HCT116 (cell line): ENCODE measurements at regions not wholly inside any gene's neighbourhood (a gene's known extent, or its start where the extent isn't known, plus 50 kb on each side); places are given as distances from the start of the nearest gene placed in this dataset.

ENCODE experiments used
- ATAC-seq: fragments of 200-7000 bp; cut with Tn5 transposase; 2 replicates; pipeline ENCODE4 v1.9.1; 2020; ENCODE audit warnings: mild to moderate bottlenecking, moderate library complexity
- BruUV-seq: library from RNA; stranded (reverse); fragments of 400-500 nt; replicated peaks from 2 replicates; lab custom pipeline; 2021; lab: Mats Ljungman, UMichigan
- CTCF ChIA-PET: fragments of 300-600 bp; sonication (Branson Sonifier 250); formaldehyde crosslinking; loops from one replicate; lab custom pipeline; 2021; ENCODE audit warnings: antibody characterized with exemption; lab: Charles Lee
- POLR2A ChIA-PET: fragments of 300-600, 350-600 bp; sonication (Branson Sonifier 250); formaldehyde crosslinking; loops from one replicate; lab custom pipeline; 2021; ENCODE audit warnings: antibody characterized with exemption; lab: Charles Lee
- RAD21 ChIA-PET, 2 experiments: fragments of 300-600 bp; sonication (Branson Sonifier 250); formaldehyde crosslinking; loops; one replicate each; lab custom pipeline; 2023; ENCODE audit warnings: low total read pairs in 2 of 2; ENCODE audit not compliant: uncharacterized antibody in 2 of 2, unreplicated experiment in 2 of 2, low non-redundant PET in 1 of 2; lab: Charles Lee
- DNase-seq: peaks from one replicate; pipeline ENCODE4 v3.0.0-alpha.2; 2010; ENCODE audit warnings: low read depth, low spot score
- H2AFZ ChIP-seq: fragments of 200-600 bp; shearing (Covaris generic), sonication (generic); 2 replicates; pipeline ENCODE4 v1.6.1; 2017; ENCODE audit warnings: low read depth, mixed run types, mixed read lengths, antibody characterized with exemption, low read length; ENCODE audit not compliant: poor library complexity, severe bottlenecking
- H3K27ac ChIP-seq: 2 replicates; pipeline ENCODE4 v1.5.1; 2012; ENCODE audit warnings: low read depth, low read length
- H3K27me3 ChIP-seq: fragments of 200-600 bp; sonication (generic); 2 replicates; pipeline ENCODE4 v1.6.1; 2016; ENCODE audit warnings: mixed run types, low read length, mixed read lengths; ENCODE audit not compliant: insufficient read depth
- H3K36me3 ChIP-seq, 2 experiments: fragments of 200-500 bp in 1 of 2; fragments of 200-600 bp in 1 of 2; sonication (Bioruptor generic) in 1 of 2; sonication (generic) in 1 of 2; 2 replicates each; pipeline versions ENCODE4 v1.5.1 to v1.6.1; 2014 to 2016; ENCODE audit warnings: low read length in 2 of 2, inconsistent platforms in 1 of 2, mixed read lengths in 1 of 2, mixed run types in 1 of 2; ENCODE audit not compliant: insufficient read depth in 2 of 2, control insufficient read depth in 1 of 2
- H3K4me1 ChIP-seq, 2 experiments: fragments of 200-600 bp in 1 of 2; sonication (generic) in 1 of 2; 2 replicates each; pipeline versions ENCODE4 v1.5.1 to v1.6.1; 2012 to 2017; ENCODE audit warnings: low read length in 2 of 2, inconsistent platforms in 1 of 2, mild to moderate bottlenecking in 1 of 2, mixed read lengths in 1 of 2, mixed run types in 1 of 2, moderate library complexity in 1 of 2; ENCODE audit not compliant: insufficient read depth in 2 of 2, control insufficient read depth in 1 of 2
- H3K4me2 ChIP-seq: fragments of 200-600 bp; sonication (generic); 2 replicates; pipeline ENCODE4 v1.6.1; 2017; ENCODE audit warnings: mixed run types, low read length, mixed read lengths
- H3K4me3 ChIP-seq, 2 experiments: fragments of 200-600 bp in 1 of 2; sonication (generic) in 1 of 2; replicated peaks in 1 of 2; 2 replicates each; pipeline ENCODE4 v1.5.1; 2011 to 2016; ENCODE audit warnings: low read length in 2 of 2, control low read depth in 1 of 2, low read depth in 1 of 2, mild to moderate bottlenecking in 1 of 2, mixed read lengths in 1 of 2, mixed run types in 1 of 2
- H3K79me2 ChIP-seq: fragments of 200-600 bp; sonication (generic); 2 replicates; pipeline ENCODE4 v1.6.1; 2017; ENCODE audit warnings: mild to moderate bottlenecking, mixed run types, low read length, moderate library complexity, mixed read lengths; ENCODE audit not compliant: insufficient read depth
- H3K9ac ChIP-seq: fragments of 200-600 bp; sonication (generic); 2 replicates; pipeline ENCODE4 v1.6.1; 2016; ENCODE audit warnings: low read length, mixed read lengths
- H3K9me2 ChIP-seq: fragments of 200-600 bp; sonication (generic), shearing (Covaris generic); 2 replicates; pipeline ENCODE4 v1.6.1; 2017; ENCODE audit warnings: mixed run types, mild to moderate bottlenecking, moderate library complexity; ENCODE audit not compliant: insufficient read depth
- H3K9me3 ChIP-seq, 2 experiments: fragments of 200-500 bp in 1 of 2; fragments of 200-600 bp in 1 of 2; sonication (Bioruptor generic) in 1 of 2; sonication (generic) in 1 of 2; 2 replicates each; pipeline ENCODE4 v1.6.1; 2014 to 2017; ENCODE audit warnings: low read length in 2 of 2, mixed read lengths in 2 of 2, inconsistent platforms in 1 of 2, low read depth in 1 of 2, mild to moderate bottlenecking in 1 of 2, mixed run types in 1 of 2, moderate library complexity in 1 of 2; ENCODE audit not compliant: control insufficient read depth in 1 of 2, insufficient read depth in 1 of 2
- H4K20me1 ChIP-seq: fragments of 200-600 bp; sonication (generic), shearing (Covaris generic); 2 replicates; pipeline ENCODE4 v1.6.1; 2017; ENCODE audit warnings: mixed run types, mild to moderate bottlenecking, moderate library complexity; ENCODE audit not compliant: insufficient read depth
- ATF3 ChIP-seq: IDR thresholded peaks from 2 replicates; pipeline ENCODE4 v1.6.1; 2012
- EGR1 ChIP-seq: IDR thresholded peaks from 2 replicates; pipeline ENCODE4 v1.6.1; 2012; ENCODE audit warnings: low read depth
- EZH2 ChIP-seq: fragments of 200-600 bp; sonication (generic); IDR thresholded peaks from 2 replicates; pipeline ENCODE4 v1.6.1; 2017; ENCODE audit warnings: antibody characterized with exemption, mixed run types
- POLR2A ChIP-seq: IDR thresholded peaks from 2 replicates; pipeline ENCODE4 v1.7.0; 2011; ENCODE audit warnings: borderline replicate concordance; ENCODE audit not compliant: insufficient read depth, insufficient read length; ENCODE audit errors: extremely low read depth
- POLR2AphosphoS5 ChIP-seq: IDR thresholded peaks from 2 replicates; pipeline ENCODE4 v1.6.1; 2011; ENCODE audit warnings: mild to moderate bottlenecking, low read depth, low read length, moderate library complexity
- REST ChIP-seq: IDR thresholded peaks from 2 replicates; pipeline ENCODE4 v1.6.1; 2012; ENCODE audit warnings: low read depth
- SRF ChIP-seq: IDR thresholded peaks from 2 replicates; pipeline ENCODE4 v1.6.1; 2012; ENCODE audit warnings: low read depth
- ZFX ChIP-seq: fragments of 450-650 bp; IDR thresholded peaks from 2 replicates; pipeline ENCODE4 v1.6.1; 2017
- ZNF274 ChIP-seq: fragments of 200-500 bp; sonication (Bioruptor generic); IDR thresholded peaks from 2 replicates; pipeline ENCODE4 v1.6.1; 2014; ENCODE audit warnings: mild to moderate bottlenecking, low read depth, low read length, inconsistent platforms
- intact Hi-C: fragments of 100-400 bp; cut with micrococcal nuclease; formaldehyde crosslinking; loops from 2 replicates; pipeline ENCODE4 v1.10.0; 2022
- TF ChIP-seq, protein P1 (sequence below): IDR thresholded peaks from 2 replicates; pipeline ENCODE4 v1.6.1; 2012
- TF ChIP-seq, protein P2 (sequence below), 3 experiments: fragments of 200-600 bp in 1 of 3; sonication (generic) in 1 of 3; IDR thresholded peaks in 2 of 3; conservative IDR thresholded peaks in 1 of 3; 2 replicates each; pipeline ENCODE4 v1.5.1; 2012 to 2017; ENCODE audit warnings: low read depth in 2 of 3, low read length in 2 of 3, antibody characterized with exemption in 1 of 3, borderline replicate concordance in 1 of 3, control low read depth in 1 of 3, mild to moderate bottlenecking in 1 of 3, mixed read lengths in 1 of 3, mixed run types in 1 of 3, moderate library complexity in 1 of 3; ENCODE audit not compliant: insufficient read depth in 1 of 3

DNA sequence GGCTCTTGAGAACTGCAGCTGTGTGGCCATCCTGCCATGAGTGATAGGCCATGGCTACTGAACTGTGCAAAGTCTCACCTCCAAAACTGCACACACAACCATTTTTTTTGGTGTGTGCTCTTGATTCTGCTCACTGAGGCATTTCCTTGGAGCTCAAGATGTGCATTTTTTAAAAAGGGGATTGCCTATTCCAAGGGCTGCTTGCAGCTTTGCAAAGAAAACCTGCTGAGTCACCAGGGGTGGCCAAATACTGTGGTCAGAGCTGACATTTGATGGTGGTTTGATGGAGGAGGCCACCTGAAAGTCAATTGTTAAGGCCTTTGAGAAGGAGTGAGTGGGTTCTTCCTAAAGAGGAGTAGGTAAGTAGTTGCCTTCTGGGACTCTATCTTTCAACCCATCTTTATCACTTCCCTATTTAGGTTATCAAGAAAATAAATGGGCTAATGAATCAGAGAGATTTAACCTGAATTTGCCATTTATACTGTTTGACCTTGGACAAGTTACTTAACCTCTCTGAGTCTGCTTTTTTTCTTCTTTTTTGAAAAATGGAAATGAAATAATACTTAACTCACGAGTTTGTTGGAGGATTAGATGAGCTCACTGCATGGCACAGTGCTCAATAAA, 87.9 kb downstream of the CHST2 start:
- intact Hi-C loops: no loop called here
- Histone ChIP-seq H3K9ac (no peak overlapping the region), H3K36me3 (no peaks in the 10 kb centered on the region), H4K20me1 (no peaks in the 10 kb centered on the region), H3K4me2 (no peak overlapping the region), H3K9me3 (no peaks in the 10 kb centered on the region), H3K4me1 (no peaks in the 10 kb centered on the region), H3K27ac (no peak overlapping the region), H2AFZ (no peak overlapping the region), H3K9me2 (no peaks in the 10 kb centered on the region), H3K27me3 (no peaks in the 10 kb centered on the region), H3K4me3 (no peak overlapping the region)
- ChIA-PET CTCF (no interaction called here), RAD21 (no interaction called here), POLR2A (no interaction called here)
- ATAC-seq (no peak), DNase-seq (no peak)
- no TSS peak for BruUV-seq
- TF ChIP-seq ATF3 (no peak), ZFX (no peak), POLR2AphosphoS5 (no peak), POLR2A (no peak), ZNF274 (no peak), REST (no peak), SRF (no peak), EZH2 (no peak), EGR1 (no peak)
- TF ChIP-seq, protein P1, sequence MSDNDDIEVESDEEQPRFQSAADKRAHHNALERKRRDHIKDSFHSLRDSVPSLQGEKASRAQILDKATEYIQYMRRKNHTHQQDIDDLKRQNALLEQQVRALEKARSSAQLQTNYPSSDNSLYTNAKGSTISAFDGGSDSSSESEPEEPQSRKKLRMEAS: no peak
- TF ChIP-seq, protein P2, sequence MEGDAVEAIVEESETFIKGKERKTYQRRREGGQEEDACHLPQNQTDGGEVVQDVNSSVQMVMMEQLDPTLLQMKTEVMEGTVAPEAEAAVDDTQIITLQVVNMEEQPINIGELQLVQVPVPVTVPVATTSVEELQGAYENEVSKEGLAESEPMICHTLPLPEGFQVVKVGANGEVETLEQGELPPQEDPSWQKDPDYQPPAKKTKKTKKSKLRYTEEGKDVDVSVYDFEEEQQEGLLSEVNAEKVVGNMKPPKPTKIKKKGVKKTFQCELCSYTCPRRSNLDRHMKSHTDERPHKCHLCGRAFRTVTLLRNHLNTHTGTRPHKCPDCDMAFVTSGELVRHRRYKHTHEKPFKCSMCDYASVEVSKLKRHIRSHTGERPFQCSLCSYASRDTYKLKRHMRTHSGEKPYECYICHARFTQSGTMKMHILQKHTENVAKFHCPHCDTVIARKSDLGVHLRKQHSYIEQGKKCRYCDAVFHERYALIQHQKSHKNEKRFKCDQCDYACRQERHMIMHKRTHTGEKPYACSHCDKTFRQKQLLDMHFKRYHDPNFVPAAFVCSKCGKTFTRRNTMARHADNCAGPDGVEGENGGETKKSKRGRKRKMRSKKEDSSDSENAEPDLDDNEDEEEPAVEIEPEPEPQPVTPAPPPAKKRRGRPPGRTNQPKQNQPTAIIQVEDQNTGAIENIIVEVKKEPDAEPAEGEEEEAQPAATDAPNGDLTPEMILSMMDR (IDR thresholded peaks at IDR 0.05 in 2 of 3, conservative IDR thresholded peaks at IDR 0.05 in 1 of 3; ENCODE audit: borderline replicate concordance in 1 of 3, insufficient read depth in 1 of 3, low read depth in 2 of 3, low read length in 2 of 3): no peak
- TF ChIP-seq, all 23 proteins: peak for 0
- no peaks in the 10 kb centered on the region for H3K79me2 ChIP-seq
